ENCODE measurements at regions not wholly inside any gene's neighbourhood (a gene's known extent, or its start where the extent isn't known, plus 50 kb on each side); places are given as distances from the start of the nearest gene placed in this dataset.

DNA sequence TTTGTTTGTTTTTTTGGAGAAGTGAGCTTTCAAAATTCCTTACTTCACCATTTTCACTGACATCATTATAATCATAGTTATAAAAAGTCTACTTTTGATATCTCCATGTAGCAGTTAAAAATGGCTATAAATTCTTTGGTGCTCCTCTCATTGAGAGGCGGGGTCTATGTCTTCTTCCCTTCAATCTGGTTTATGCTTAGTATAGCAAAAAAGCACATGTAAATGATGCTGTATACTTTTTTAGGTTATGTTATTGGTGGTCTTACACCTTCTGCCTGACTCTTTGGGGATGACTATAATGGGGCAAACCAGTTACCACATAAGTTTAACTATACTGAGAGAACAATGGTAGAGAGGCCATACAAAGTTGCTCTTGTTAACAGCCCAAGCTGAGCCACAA, 289.6 kb downstream of the EPM2A start:
- TF ChIP-seq, protein P1, sequence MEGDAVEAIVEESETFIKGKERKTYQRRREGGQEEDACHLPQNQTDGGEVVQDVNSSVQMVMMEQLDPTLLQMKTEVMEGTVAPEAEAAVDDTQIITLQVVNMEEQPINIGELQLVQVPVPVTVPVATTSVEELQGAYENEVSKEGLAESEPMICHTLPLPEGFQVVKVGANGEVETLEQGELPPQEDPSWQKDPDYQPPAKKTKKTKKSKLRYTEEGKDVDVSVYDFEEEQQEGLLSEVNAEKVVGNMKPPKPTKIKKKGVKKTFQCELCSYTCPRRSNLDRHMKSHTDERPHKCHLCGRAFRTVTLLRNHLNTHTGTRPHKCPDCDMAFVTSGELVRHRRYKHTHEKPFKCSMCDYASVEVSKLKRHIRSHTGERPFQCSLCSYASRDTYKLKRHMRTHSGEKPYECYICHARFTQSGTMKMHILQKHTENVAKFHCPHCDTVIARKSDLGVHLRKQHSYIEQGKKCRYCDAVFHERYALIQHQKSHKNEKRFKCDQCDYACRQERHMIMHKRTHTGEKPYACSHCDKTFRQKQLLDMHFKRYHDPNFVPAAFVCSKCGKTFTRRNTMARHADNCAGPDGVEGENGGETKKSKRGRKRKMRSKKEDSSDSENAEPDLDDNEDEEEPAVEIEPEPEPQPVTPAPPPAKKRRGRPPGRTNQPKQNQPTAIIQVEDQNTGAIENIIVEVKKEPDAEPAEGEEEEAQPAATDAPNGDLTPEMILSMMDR (IDR thresholded peaks at IDR 0.05; ENCODE audit: insufficient read depth, low read length): no peak
- no peak overlapping the region for H3K4me3 ChIP-seq (ENCODE audit: low read depth, low read length)
- DNase-seq (ENCODE audit: low read depth): no peak

DNA sequence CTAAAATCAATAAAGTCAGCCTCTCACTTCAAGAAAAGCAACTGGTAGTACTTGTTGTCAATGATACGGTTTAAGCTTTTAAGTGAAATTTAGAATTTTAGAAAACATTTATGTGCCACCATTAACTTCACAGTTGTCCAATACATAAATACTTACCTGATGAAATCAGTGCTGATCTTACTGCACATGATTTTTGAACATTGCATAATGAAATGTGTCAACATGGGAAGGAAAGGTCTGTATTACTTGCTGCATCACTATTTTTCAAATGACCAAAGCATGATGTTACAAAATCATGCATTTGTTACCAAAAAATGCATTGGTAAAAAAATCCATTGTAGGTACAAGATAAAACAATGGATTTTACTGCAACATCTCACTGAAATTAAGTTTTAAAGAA, 284.3 kb downstream of the EPM2A start:
- no peak overlapping the region for H3K4me3 ChIP-seq (ENCODE audit: low read depth, low read length)

GRCh38 chr6:145453376-145453775, 281.9 kb downstream of the EPM2A start:
- TF ChIP-seq, protein P1 (IDR thresholded peaks at IDR 0.05; ENCODE audit: insufficient read depth, low read length): no peak
- DNase-seq (ENCODE audit: low read depth): no peak
- no peak overlapping the region for H3K4me3 ChIP-seq (ENCODE audit: low read depth, low read length)

More for the DNA sequence above, 284.3 kb downstream of the EPM2A start:
- TF ChIP-seq, protein P1 (IDR thresholded peaks at IDR 0.05; ENCODE audit: insufficient read depth, low read length): no peak
- DNase-seq (ENCODE audit: low read depth): no peak

- H3K4me3 ChIP-seq (ENCODE audit: low read depth, low read length): no peak overlapping the region
- no peak for DNase-seq (ENCODE audit: low read depth)
- TF ChIP-seq, protein P1 (IDR thresholded peaks at IDR 0.05; ENCODE audit: insufficient read depth, low read length): no peak
These were observed 281.3 kb downstream of the EPM2A start for GRCh38 chr6:145454006-145454405.

- H3K4me3 ChIP-seq (ENCODE audit: low read depth, low read length): no peak overlapping the region
- DNase-seq (ENCODE audit: low read depth): no peak
- TF ChIP-seq, protein P1 (IDR thresholded peaks at IDR 0.05; ENCODE audit: insufficient read depth, low read length): no peak
These were observed 277.8 kb downstream of the EPM2A start for GRCh38 chr6:145457556-145457955.

DNA sequence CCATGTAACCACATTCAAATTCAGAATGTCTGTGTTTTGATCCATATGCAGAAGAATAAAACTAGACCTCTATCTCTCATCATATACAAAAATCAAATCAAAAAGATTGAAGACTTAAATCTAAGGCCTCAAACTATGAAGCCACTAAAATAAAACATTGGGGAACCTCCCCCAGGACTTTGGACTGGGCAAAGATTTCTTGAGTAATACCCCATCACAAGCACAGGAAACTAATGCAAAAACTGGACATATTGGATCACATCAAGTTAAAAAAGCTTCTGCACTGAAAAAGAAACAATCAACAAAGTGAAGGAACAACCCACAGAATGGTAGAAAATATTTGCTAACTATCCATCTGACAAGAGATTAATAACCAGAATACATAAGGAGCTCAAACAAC, 266.8 kb downstream of the EPM2A start:
- no peak overlapping the region for H3K4me3 ChIP-seq (ENCODE audit: low read depth, low read length)
- DNase-seq (ENCODE audit: low read depth): no peak
- TF ChIP-seq, protein P1 (IDR thresholded peaks at IDR 0.05; ENCODE audit: insufficient read depth, low read length): no peak

- TF ChIP-seq, protein P1 (IDR thresholded peaks at IDR 0.05; ENCODE audit: insufficient read depth, low read length): no peak
- H3K4me3 ChIP-seq (ENCODE audit: low read depth, low read length): no peak overlapping the region
- no peak for DNase-seq (ENCODE audit: low read depth)
These were observed 266.3 kb downstream of the EPM2A start for GRCh38 chr6:145469021-145469420.

Measured in fibroblast of the aortic adventitia (primary cell).